GM21619 (cell line): ENCODE measurements at regions not wholly inside any gene's neighbourhood (a gene's known extent, or its start where the extent isn't known, plus 50 kb on each side); places are given as distances from the start of the nearest gene placed in this dataset.
A peak's percentile ranks its signal among the peaks of the same experiment; 100 is the strongest.
"Not testable (repeated sequence)": the region's sequence is repeated elsewhere in the genome, so short reads cannot be mapped to it uniquely, and the experiment has no call there.

Experiments
- ATAC-seq: cut with Tn5 transposase; IDR thresholded peaks from one replicate; pipeline ENCODE4 v1.9.1; 2021; ENCODE audit not compliant: unreplicated experiment

DNA sequence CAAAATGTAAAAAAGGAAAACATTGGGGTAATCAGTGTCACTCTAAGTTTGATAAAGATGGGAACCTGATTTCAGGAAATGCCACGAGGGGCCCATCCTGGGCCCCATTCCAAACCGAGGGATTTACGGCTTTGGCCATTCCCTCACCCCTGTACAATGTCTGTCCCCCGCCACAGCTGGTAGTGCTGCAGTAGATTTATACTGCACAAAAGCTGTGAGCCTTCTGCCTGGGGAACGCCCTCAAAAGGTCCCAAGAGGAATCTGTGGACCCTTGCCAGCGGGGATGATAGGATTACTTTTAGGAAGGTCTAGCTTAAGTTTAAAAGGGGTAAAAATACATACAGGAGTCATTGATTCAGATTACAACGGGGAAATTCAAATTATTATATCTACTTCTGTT is 173.4 kb upstream of the SGCG start:
- ATAC-seq: no peak

DNA sequence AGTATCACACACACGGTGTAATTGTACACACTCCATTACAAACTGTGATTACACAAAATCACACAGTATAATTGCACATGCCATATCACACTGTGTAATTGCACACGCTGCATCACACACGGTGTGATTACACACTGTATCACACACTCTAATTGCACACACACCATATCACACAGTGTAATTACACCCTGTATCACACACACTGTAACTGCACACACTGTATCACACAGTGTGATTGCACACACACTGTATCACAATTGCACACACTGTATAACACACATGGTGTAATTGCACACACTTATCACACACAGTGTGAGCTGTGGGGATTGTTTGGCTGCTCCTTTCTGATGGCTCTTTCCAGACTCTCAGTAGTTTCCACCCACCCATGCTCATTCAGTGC is 162.6 kb upstream of the SGCG start:
- ATAC-seq: no peak

DNA sequence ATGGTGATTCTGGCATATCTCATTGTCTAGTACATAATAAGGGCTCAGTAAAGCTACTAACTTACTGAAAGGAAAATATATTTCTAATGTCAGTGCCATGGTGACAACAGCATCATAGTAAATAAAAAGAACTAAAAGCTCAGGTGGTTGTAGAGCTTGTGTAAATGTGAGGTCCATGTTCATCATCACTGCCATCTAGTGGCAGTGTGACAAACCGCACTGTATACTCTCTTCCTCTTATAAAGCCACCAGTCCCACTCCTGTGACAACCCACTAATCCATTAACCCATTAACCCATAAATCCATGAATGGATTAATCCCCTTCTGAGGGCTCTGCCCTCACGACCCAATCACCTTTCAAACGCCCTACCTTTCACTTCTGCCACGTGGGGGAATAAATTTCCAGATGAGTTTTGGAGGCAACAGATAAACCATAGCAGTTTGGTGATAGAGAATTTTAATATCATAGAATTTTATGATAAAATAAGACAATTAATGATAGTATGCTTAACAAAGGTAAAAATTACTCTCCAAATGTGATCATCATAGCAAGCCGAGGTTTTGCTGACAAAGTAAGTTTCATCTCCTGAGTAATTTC is 160.4 kb upstream of the SGCG start:
- ATAC-seq: peak; percentile 94

DNA sequence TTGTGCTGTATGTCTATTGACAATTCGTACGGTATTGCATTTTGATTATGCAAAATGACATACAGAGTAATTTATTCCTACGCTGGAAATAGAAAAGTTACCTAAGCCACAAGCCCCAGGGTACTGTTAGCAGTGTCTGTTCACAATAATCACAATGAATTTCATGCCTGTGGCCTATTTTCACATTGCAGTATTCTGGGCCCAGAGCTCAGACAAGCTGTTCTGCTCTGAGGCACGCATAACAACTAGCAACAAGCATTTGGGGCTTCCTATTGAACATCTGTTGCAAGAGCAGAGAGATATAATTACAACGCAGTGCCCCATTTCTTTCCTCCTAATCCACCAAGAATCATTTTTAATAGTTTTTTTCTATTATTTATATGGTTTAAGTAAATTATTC is 158.9 kb upstream of the SGCG start:
- no peak for ATAC-seq

DNA sequence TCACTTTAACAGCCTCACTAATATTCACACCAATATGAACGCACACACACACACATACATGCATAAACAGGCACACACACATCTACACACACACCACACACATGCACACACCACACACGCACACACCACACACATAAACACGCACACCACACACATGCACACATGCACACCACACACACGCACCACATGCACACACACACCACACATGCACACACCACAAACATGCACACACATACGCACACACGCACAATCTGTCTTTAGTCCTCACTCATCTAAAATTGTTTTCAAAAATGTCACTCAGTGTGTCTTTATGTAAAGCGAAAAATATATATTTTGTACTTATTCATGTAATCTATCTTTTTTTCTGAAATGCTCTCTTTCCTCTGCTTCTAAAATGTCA is 158.1 kb upstream of the SGCG start:
- ATAC-seq: no peak

DNA sequence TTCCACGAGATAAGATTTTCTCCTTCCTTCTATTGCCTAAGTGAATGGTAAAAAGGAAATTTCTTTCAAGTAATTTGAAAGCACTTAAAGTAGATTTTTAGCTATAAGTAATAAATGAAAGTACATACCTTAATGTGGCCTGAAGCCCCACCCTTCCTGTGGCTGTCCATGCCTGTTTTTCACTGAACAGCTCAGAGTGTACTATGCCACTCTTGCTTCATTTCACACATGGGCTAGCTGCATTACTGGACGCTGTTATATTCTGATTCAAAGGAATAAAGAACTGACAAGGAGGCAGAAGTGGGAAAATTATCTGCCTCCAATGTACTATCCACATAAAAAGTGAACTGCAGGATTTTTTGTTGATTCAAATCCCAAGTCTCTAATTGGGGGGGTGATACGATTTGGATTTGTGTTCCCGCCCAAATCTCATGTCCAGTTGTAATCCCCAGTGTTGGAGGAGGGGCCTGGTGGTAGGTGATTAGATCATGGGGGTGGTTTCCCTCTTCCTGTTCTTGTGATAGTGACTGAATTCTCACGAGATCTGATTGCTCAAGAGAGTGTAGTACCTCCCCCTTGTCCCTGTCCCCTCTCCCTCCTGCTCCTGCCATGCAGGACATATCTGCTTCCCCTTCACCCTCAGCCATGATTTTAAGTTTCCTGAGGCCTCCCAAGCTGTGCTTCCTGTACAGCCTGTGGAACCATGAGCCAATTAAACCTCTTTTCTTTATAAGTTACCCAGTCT is 154.7 kb upstream of the SGCG start:
- ATAC-seq: no peak

DNA sequence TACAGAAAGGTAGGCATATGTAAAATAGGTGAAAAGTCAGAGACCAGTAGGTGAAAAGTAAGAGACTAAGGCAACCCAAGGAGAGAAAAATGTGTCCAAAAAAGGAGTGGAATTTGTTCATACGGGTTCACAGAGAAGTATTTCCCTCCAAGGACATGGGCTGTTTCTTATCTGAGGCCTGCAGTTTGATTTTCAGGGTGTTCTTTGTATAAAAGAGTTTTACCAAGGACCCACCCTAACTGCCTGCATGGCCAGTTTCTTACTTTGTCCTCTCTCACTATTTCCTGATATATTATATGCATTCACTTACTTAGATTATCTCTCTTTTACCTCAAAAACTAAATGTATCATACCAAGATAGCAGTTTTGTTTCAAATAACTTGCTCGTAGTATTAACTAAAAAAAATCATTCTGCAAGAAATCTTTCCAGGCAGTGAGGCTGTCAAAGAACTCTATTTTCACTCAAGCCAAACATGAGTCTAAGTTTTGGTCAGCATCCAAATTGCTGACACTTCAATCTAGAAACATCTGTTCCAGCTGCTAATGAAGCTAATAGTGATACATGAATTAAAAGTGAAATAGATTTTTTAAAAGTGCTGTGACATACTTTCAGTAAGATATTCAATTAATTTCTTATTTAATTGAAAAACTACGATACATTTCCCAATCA is 141.4 kb upstream of the SGCG start:
- no peak for ATAC-seq

DNA sequence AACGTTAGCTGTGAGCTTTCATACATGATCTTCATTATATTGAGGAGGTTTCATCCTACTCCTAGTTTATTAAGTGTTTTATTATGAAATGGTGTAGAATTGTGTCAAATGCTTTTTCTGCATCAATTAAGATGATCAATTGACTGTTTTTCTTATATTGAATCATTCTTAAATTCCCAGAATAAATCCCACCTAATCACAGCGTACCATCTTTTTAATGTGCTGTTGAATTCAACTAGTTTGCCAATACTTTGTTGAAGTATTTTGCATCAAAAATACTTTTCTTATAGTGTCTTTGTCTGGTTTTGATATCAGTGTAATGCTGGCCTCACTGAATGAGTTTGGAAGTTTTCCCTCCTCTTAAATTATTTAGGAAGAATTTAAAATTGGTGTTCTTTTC is 138.6 kb upstream of the SGCG start:
- ATAC-seq: no peak

DNA sequence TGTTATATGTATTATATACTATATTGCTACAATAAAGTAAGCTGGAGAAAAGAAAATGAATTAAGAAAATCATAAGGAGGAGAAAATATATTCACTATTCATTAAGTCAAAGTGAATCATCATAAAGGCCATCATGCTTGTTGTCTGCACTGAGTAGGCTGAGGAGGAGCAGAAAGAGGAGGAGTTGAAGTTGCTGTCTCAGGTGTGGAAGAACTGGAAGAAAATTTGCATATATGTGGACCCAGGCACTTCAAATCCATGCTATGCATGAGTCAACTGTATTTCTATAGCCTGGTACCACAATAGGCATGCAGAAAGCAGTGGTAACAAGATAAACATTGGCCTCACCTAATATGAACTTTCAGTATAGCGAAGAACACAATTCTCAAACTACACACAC is 135.9 kb upstream of the SGCG start:
- ATAC-seq: no peak

DNA sequence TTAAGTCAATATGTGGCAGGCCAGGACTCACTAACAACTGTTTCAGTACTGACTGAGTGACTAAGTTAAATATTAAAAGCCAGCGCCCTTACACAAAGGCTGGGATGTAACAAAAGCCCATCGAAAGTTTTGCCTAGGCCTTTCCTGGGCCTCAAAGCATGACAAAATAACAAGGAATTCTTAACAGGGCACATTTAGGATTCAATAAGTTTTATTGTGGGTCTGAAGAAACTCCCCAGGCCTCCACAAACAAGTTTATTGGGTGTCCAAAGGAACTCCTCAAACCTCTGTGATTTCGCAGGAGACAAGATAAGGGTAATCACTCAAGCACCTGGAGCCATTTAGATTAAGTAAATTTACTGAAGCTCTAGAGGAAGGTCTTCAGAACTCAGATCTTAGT is 130.7 kb upstream of the SGCG start:
- ATAC-seq: no peak

DNA sequence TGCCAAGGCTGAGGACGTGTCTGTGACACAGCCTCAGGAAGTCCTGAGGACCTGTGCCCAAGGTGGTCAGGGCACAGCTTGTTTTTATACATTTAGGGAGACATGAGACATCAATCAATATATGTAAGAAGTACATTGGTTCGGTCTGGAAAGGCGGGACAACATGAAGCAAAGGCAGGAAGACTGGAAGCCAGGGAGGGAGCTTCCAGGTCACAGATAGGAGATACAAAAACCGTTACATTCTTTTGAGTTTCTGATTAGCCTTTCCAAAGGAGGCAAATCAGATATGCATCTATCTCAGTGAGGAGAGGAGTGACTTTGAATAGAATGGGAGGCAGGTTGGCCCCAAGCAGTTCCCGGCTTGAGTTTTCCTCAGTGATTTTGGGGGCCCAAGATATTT is 127.1 kb upstream of the SGCG start:
- not testable (repeated sequence) for ATAC-seq

DNA sequence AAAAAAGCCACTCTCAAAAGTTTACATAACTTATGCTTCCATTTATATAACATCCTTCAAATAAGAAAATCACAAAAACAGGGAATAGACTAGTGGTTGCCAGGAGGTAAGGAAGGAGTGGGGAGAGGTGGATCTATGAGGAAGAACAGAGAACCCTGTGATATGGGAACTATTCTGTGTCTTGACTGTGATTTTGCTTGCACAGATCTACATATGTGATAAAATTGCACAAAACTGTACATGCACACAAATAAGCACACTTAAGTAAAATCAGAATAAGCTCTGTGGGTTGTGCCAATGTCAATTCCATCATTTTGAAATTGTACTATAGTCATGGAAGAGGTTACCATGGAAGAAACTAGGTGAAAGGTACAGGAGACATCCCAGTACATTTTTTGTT is 121.6 kb upstream of the SGCG start:
- ATAC-seq: no peak

DNA sequence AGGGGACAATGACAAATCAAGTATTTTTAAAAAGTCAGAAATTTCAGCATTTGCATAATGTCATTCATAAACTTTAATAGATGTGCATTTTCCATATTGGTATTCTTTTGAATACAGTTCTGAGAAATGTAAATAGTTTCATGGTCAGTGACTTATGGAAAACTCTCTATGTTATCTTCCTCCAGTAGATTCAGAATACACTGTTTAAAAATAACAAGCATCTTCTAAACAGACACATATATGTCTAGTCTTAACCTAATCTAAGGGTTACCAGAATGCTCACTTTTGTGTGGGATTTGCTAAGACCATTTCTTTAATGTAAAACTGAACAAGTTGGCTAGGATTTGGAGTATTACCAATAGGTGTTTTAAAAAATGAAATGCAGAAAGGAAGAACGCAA is 119.8 kb upstream of the SGCG start:
- no peak for ATAC-seq

DNA sequence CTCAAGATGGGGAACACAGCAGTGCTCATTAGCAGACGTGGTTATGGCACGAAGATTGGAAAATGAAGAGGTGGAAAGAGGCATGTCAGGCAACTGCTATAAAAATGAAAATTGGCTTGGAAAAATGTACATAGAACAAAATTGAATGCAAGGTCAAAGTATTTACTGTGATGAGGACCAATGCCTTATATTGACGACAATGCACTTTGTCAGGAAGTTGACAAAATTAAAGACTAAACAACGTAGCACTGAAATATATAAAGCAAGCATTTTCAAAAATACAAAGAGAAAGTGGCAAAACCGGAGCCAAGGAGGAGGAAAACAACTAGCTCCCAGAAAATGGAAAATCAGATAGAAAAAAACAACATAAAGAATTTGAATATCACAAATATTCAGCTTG is 113.7 kb upstream of the SGCG start:
- ATAC-seq: no peak

DNA sequence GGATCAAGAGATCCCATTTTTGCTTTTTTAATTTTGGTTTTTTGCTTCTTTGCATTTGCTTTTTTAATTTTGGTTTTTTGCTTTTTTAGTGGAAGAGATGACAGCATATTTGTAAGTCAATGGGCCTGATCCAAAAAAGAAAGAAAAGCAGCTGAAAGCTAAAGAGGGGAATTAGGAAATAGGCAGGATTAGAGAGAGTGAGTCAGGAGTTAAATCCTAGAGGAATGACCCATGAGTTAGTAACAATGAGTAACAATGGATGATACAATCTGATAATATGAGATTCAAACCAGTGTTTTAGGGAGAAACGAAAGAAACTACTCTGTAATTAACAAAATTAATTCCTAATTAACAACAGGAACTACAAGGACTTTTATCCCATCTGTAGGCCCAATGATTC is 111.2 kb upstream of the SGCG start:
- no peak for ATAC-seq

DNA sequence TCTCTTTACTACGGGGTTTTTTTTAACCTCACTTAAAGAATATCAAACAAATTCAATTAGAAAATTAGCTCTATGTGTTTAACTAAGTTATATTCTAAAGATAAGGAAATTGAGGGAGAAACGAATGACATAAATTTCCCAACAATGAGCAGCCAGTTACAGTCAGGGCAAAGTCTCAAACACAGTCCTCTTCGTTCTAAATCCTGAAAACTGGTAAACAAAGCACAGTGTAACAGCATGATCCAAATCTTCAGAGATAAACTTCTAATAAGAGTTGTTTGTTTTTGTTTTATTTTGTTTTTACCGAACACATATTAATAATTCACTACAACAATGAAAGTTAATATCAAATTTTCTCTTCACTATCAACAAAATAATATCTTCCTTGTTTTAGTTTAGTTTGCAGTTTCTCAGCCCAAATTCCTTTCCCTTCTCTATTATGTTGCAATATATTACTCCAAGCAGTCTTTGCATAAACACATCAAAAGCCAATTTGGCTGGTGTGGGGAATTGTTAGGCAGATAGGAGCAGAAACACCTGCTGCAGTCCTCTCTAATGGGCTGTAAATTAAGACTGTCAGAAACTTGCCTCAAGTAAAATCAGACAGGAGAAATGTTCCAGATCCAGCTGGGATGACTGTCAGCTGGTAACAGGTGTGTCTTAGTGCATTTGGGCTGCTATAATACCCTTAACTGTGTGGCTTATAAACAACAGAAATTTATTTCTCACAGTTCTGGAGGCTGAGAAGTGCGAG is 106.5 kb upstream of the SGCG start:
- no peak for ATAC-seq

DNA sequence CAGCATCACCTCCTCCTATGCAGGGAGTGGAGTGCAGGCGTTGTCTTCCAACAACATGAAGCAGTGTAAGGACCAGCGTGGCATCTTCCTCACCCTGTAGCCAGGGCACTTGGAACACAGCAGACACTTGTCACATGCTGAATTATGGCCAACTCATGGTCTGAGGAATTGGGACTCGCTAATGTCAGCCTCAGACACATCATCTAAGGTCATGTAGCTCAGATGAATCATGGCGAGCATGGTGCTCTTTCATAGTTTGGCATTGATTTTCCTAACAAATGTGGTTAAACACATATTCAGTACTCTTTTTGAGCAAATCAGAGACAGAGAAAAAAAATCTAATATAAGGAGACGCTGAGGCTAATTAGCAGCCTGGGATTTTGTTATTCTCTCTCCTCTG is 99.6 kb upstream of the SGCG start:
- no peak for ATAC-seq

DNA sequence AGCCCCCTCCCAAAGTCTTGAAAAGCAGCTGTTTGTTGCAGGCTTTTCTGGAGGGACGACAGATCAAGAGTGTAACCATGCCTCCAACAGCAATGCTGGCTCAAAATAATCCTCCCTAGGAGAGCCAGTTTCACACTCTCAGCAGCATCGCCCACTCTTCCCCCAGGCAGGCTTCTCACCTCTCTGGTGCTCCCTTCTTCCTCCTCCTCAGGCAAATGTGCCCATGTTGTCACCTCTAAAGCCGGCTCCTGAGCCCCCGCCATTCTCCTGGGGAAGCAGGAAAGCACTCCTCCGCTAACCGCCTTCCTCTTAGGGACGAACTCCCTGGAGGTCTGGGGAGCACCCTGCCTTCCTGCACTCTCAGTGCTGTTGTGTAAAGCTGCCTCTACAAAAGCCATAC is 98.9 kb upstream of the SGCG start:
- no peak for ATAC-seq

DNA sequence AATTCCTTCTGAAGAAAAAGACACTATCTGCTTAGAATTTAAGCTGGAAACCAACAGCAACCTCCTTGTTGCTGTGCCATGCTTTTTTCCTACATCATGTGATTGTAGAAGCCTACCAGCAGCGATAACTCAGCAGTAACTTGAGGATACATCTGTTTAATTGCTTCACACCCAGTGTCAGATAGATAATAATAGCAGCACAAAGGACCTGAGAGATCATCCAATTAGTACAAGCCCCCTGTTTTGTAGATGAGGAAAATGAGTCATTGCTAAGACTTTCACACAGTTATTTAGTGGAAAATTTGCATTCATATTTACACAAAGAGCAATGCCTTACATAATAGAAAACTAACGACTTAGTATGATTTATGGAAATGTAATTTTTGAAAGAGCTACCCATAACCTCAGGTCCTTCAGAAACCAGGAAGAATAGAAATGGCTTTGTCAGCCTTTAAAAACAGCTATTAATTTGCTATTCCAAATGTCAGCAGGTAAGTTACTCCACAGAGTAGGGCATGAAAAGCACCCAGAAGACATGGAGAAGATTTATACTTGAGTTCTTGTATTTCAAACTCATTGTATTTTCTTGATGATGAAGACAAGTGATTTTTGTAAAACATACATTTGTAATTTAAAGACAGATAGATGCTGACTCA is 93.7 kb upstream of the SGCG start:
- ATAC-seq: no peak

DNA sequence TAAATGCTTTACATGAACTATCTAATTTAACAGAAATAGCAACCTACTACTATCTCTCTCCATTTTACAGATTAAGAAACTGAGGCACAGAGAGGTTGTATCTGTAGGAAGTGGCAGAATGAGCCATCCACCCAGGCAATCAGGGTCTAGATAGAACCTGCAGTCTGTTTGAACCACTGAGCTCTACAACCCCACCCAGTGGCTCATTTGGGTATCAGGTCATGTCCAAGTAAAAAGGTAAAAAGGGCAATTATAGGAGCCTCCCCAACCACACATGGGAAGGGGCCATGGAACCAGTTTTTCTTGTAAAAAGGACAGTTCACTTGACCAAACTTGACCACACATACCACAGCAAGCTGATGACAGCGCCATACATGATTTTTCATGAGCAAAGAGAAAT is 92.9 kb upstream of the SGCG start:
- ATAC-seq: no peak

DNA sequence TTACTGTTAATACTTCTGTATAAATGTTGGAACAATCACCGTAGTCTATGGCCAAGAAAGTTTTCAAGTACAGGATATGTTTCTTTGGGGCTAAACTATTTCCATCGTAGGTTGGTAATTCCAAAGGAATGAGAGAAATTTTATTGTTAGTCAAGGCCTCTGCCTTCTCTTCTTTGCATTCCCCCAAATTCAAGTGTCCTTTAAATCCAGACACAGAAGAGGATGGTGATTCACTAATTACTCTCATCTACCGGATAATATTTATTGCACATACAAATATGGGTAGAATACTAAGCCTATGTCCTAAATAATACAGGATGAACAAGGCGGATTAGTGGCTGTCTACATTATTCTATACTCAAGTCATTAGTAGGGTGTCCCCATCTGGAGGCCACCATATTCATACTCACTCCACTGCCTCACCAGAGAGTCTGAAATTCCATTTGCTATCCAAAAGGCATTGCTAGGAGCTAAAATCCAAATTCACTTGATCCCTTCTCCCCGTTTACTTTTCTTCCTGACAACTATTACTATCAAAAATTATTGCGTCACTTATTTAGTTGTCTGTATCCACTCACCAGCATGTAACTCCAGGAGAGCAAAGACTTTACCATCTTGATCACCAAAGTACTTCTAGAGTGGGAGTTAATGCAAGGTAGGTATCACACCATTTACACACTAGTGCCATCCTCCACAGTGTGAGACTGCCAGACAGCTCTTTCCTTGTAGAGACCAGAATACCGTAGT is 82.4 kb upstream of the SGCG start:
- no peak for ATAC-seq
